Neuronal stem cell (in vitro differentiated cells): ENCODE measurements at regions not wholly inside any gene's neighbourhood (a gene's known extent, or its start where the extent isn't known, plus 50 kb on each side); places are given as distances from the start of the nearest gene placed in this dataset.

Experiments
- DNase-seq: peaks from one replicate; pipeline ENCODE4 v3.0.0-alpha.2; 2013; ENCODE audit warnings: low spot score
- H2AFZ ChIP-seq: one replicate; pipeline ENCODE4 v1.6.1; 2013; ENCODE audit warnings: mild to moderate bottlenecking, low read length, inconsistent platforms
- H2AK5ac ChIP-seq: 2 replicates; pipeline ENCODE4 v1.6.1; 2013; ENCODE audit warnings: low read depth, mild to moderate bottlenecking, inconsistent platforms, low read length, moderate library complexity, mixed read lengths
- H2BK120ac ChIP-seq: 2 replicates; pipeline ENCODE4 v1.6.1; 2013; ENCODE audit warnings: low read depth, mild to moderate bottlenecking, inconsistent platforms, low read length, moderate library complexity, mixed read lengths
- H2BK12ac ChIP-seq: one replicate; pipeline ENCODE4 v1.6.1; 2013; ENCODE audit warnings: low read length, inconsistent platforms
- H2BK15ac ChIP-seq: 2 replicates; pipeline ENCODE4 v1.6.1; 2013; ENCODE audit warnings: mild to moderate bottlenecking, low read length, inconsistent platforms, mixed read lengths
- H2BK5ac ChIP-seq: one replicate; pipeline ENCODE4 v1.6.1; 2013; ENCODE audit warnings: inconsistent platforms, mild to moderate bottlenecking, low read length, moderate library complexity
- H3K14ac ChIP-seq: one replicate; pipeline ENCODE4 v1.6.1; 2013; ENCODE audit warnings: low read length, inconsistent platforms
- H3K18ac ChIP-seq: 2 replicates; pipeline ENCODE4 v1.6.1; 2013; ENCODE audit warnings: low read length, inconsistent platforms
- H3K23ac ChIP-seq: 2 replicates; pipeline ENCODE4 v1.6.1; 2013; ENCODE audit warnings: low read depth, mild to moderate bottlenecking, mixed read lengths, low read length, inconsistent platforms; ENCODE audit not compliant: poor library complexity
- H3K27ac ChIP-seq: replicated peaks from 3 replicates; pipeline ENCODE4 v1.5.1; 2013; ENCODE audit warnings: low read length, inconsistent platforms
- H3K27me3 ChIP-seq, 3 experiments: 2 replicates each; pipeline ENCODE4 v1.6.1; 2013; ENCODE audit warnings: low read length in 3 of 3, mild to moderate bottlenecking in 2 of 3, inconsistent platforms in 1 of 3, low read depth in 1 of 3, mixed read lengths in 1 of 3, moderate library complexity in 1 of 3; ENCODE audit not compliant: control insufficient read depth in 3 of 3, insufficient read depth in 3 of 3
- H3K36me3 ChIP-seq, 2 donors: replicated peaks in 1 of 2; 2 replicates each; pipeline ENCODE4 v1.6.1; 2013; ENCODE audit warnings: low read length in 2 of 2; ENCODE audit not compliant: control insufficient read depth in 2 of 2, insufficient read depth in 2 of 2
- H3K4ac ChIP-seq: 2 replicates; pipeline ENCODE4 v1.6.1; 2013; ENCODE audit warnings: inconsistent platforms, mild to moderate bottlenecking, low read length, moderate library complexity
- H3K4me1 ChIP-seq, 2 donors: 1 replicate in 1 of 2; 2 replicates in 1 of 2; pipeline ENCODE4 v1.6.1; 2013; ENCODE audit warnings: low read length in 2 of 2, low read depth in 1 of 2; ENCODE audit not compliant: control insufficient read depth in 2 of 2, insufficient read depth in 1 of 2
- H3K4me2 ChIP-seq: one replicate; pipeline ENCODE4 v1.6.1; 2013; ENCODE audit warnings: mild to moderate bottlenecking, low read length, inconsistent platforms; ENCODE audit not compliant: insufficient read depth, poor library complexity, severe bottlenecking
- H3K4me3 ChIP-seq, 2 donors: 2 replicates each; pipeline ENCODE4 v1.5.1; 2013; ENCODE audit warnings: low read length in 2 of 2, mild to moderate bottlenecking in 2 of 2, inconsistent platforms in 1 of 2, moderate library complexity in 1 of 2
- H3K79me1 ChIP-seq: one replicate; pipeline ENCODE4 v1.6.1; 2013; ENCODE audit warnings: low read depth, mild to moderate bottlenecking, inconsistent platforms, low read length, moderate library complexity
- H3K9ac ChIP-seq: one replicate; pipeline ENCODE4 v1.6.1; 2013; ENCODE audit warnings: mild to moderate bottlenecking, low read depth, low read length, inconsistent platforms; ENCODE audit not compliant: poor library complexity
- H3K9me3 ChIP-seq, 2 donors: replicated peaks in 1 of 2; 2 replicates each; pipeline versions ENCODE3 to v1.6.1; 2013; ENCODE audit warnings: low read length in 2 of 2, mild to moderate bottlenecking in 2 of 2, inconsistent platforms in 1 of 2, low read depth in 1 of 2, mixed read lengths in 1 of 2, moderate library complexity in 1 of 2; ENCODE audit not compliant: control insufficient read depth in 2 of 2, insufficient read depth in 1 of 2
- H4K8ac ChIP-seq: one replicate; pipeline ENCODE4 v1.6.1; 2013; ENCODE audit warnings: low read depth, mild to moderate bottlenecking, inconsistent platforms, low read length, moderate library complexity
- H4K91ac ChIP-seq: one replicate; pipeline ENCODE4 v1.6.1; 2013; ENCODE audit warnings: low read length, low read depth, mild to moderate bottlenecking, inconsistent platforms; ENCODE audit not compliant: poor library complexity
- WGBS, 2 donors: extraction: QIAGEN DNeasy Blood & Tissue Kit; methylation state at CpG; one replicate each; pipeline ENCODE4 v1.1.7; 2013; ENCODE audit warnings: missing lambda C conversion rate in 2 of 2, mixed read lengths in 1 of 2; ENCODE audit not compliant: insufficient read length in 2 of 2, insufficient replicate concordance in 1 of 2; ENCODE audit errors: extremely low coverage in 2 of 2; 5-methylcytosine and 5-hydroxymethylcytosine counted together

DNA sequence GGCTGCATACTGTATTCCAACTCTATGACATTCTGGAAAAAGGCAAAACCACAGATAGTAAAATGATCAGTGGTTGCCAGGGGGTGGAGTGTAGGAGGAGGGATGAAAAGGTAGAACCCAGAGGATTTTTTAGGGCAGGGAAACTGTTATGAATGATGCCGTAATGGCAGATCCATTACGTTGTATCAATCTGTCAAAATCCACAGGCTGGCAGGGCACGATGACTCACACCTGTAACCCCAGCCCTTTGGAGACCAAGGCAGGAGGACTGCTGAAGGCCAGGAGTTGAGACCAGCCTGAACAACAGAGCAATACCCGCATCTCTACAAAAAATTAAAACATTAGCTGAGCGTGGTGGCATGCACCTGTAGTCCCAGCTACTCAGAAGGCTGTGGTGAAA, 91.8 kb downstream of the RMI2 start:
- no peak overlapping the region for H4K91ac ChIP-seq

DNA sequence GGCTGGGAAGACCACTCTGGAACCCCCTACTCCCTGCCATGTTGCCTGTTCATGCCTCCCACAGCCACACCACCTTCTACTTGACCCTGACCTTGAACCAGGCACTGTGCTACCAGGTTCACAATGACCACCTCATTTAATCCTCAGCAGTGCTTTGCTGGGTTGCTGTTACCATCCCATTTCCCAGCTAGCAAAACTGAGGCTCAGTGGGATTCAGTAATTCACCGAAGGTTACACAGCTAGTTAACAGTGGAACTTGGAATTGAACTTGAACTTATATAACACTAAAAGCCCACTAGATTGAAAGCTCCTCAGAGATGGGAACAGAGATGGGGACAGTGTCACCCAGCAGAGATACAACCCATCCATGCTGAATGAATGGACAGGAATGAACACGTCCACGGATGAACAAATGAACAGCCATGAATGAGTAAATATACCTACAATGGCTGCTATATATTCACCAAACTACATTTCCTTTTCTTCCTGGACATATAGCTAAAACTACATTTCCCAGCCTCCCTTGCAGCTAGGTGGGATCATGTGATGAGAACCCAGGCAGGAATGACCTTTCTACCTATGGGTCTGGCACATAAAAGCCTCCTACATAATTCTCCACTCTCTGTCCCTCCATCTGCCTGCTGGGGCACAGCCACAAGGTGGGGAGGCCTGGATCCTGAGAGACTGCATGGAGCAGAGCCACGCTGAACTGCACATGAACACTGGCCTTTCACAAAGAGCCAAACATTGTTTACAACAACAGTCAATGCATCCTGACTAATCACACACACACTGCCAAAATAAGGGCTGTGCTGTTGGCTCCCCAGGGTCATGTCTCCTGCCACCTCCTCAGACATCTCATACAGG, 94.8 kb downstream of the RMI2 start:
- no peak overlapping the region for H2AK5ac ChIP-seq
- no peaks in the 10 kb centered on the region for H3K36me3 ChIP-seq
- no peak overlapping the region for H3K18ac ChIP-seq
- WGBS, 2 donors, result no CpG with 5 or more reads among the region's 4 CpGs
- H2AFZ ChIP-seq, result no peak overlapping the region
- H3K23ac ChIP-seq, result no peak overlapping the region
- no peaks in the 10 kb centered on the region for H3K27me3 ChIP-seq
- H2BK5ac ChIP-seq, result no peak overlapping the region
- H3K4ac ChIP-seq, result no peak overlapping the region
- DNase-seq, result no peak
- no peak overlapping the region for H3K9ac ChIP-seq
- H3K14ac ChIP-seq, result no peak overlapping the region
- no peak overlapping the region for H2BK15ac ChIP-seq
- H3K79me1 ChIP-seq, result no peaks in the 10 kb centered on the region
- no peak overlapping the region for H3K4me2 ChIP-seq
- no peak overlapping the region for H3K4me3 ChIP-seq
- no peak overlapping the region for H4K8ac ChIP-seq
- H3K27ac ChIP-seq, result no peak overlapping the region
- peaks cover 5 to 11% of the 10 kb centered on the region in 2 donors for H3K9me3 ChIP-seq
- no peaks in the 10 kb centered on the region for H3K4me1 ChIP-seq
- no peak overlapping the region for H2BK120ac ChIP-seq
- no peak overlapping the region for H2BK12ac ChIP-seq
- no peak overlapping the region for H4K91ac ChIP-seq

More for the DNA sequence above, 91.8 kb downstream of the RMI2 start:
- no peak overlapping the region for H3K4me2 ChIP-seq
- no peak for DNase-seq
- H2BK15ac ChIP-seq, result no peak overlapping the region
- no peak overlapping the region for H3K4me3 ChIP-seq
- H3K18ac ChIP-seq, result no peak overlapping the region
- no peak overlapping the region for H2BK5ac ChIP-seq
- no peaks in the 10 kb centered on the region for H3K79me1 ChIP-seq
- H3K14ac ChIP-seq, result no peak overlapping the region
- no peak overlapping the region for H3K27ac ChIP-seq
- no peak overlapping the region for H2BK120ac ChIP-seq
- no peaks in the 10 kb centered on the region for H3K36me3 ChIP-seq
- H2BK12ac ChIP-seq, result no peak overlapping the region
- no peak overlapping the region for H4K8ac ChIP-seq
- no peak overlapping the region for H3K23ac ChIP-seq
- no peak overlapping the region for H2AFZ ChIP-seq
- H2AK5ac ChIP-seq, result no peak overlapping the region
- no CpG with 5 or more reads among the region's 5 CpGs for WGBS, 2 donors
- no peak overlapping the region for H3K9ac ChIP-seq
- H3K9me3 ChIP-seq, result peaks cover 5 to 11% of the 10 kb centered on the region in 2 donors
- peaks cover 0 to 6% (median 0%) of the 10 kb centered on the region in 3 experiments for H3K27me3 ChIP-seq
- no peaks in the 10 kb centered on the region for H3K4me1 ChIP-seq
- no peak overlapping the region for H3K4ac ChIP-seq

DNA sequence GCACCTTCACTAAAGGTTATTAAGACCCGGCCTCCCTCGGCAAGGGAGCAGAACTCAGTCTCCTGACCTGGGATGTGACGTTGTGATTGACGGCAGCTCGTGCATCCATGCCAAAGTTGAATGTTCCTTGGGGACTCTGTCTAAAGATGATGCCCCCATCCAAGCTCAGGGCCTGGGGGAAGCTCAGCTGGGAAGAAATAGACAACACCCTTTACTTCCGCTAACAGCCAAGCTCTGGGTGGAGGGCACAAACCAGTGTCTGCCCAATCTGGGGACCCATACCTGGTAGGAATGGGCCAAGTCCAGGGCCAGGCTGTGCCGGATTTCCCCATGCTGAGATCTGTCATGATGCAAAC, 95.4 kb downstream of the RMI2 start:
- H3K23ac ChIP-seq, result no peak overlapping the region
- H2BK15ac ChIP-seq, result no peak overlapping the region
- no peaks in the 10 kb centered on the region for H3K36me3 ChIP-seq
- no peak overlapping the region for H3K4me3 ChIP-seq
- H3K4me1 ChIP-seq, result no peaks in the 10 kb centered on the region
- H2AFZ ChIP-seq, result no peak overlapping the region
- H2BK120ac ChIP-seq, result no peak overlapping the region
- no peaks in the 10 kb centered on the region for H3K27me3 ChIP-seq
- WGBS, 2 donors, result no CpG with 5 or more reads among the region's 7 CpGs
- no peak overlapping the region for H3K4me2 ChIP-seq
- no peak overlapping the region for H3K4ac ChIP-seq
- H2BK5ac ChIP-seq, result no peak overlapping the region
- no peak overlapping the region for H4K8ac ChIP-seq
- no peak overlapping the region for H3K18ac ChIP-seq
- H2BK12ac ChIP-seq, result no peak overlapping the region
- H4K91ac ChIP-seq, result no peak overlapping the region
- H3K14ac ChIP-seq, result no peak overlapping the region
- no peak for DNase-seq
- H3K9ac ChIP-seq, result no peak overlapping the region
- H3K9me3 ChIP-seq, result peaks cover 5 to 11% of the 10 kb centered on the region in 2 donors
- no peak overlapping the region for H2AK5ac ChIP-seq
- H3K79me1 ChIP-seq, result no peaks in the 10 kb centered on the region
- H3K27ac ChIP-seq, result no peak overlapping the region

DNA sequence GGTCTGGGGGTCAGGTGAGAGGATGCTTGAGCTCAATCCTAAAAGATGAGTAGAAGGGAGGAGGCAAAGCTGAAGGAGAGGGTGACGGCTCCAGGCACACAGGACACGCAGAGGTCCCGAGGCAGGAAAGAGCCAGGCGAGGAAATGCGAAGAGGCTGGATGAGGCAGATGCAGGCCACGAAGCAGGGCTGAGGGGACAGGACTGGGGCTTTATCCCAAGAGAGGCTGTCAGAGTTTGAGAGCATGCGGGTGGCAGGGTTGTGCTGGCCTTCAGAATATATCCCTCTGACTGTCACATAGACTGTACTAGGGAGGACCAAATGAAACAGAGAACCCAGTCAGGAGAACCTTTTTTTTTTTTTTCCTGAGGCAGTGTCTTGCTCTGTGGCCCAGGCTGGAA, 100.2 kb downstream of the RMI2 start:
- H3K18ac ChIP-seq, result no peak overlapping the region
- H3K14ac ChIP-seq, result no peak overlapping the region
- no peaks in the 10 kb centered on the region for H3K79me1 ChIP-seq
- no peak overlapping the region for H2BK120ac ChIP-seq
- no peak overlapping the region for H3K4ac ChIP-seq
- no CpG with 5 or more reads among the region's 7 CpGs for WGBS, 2 donors
- H4K91ac ChIP-seq, result no peak overlapping the region
- no peaks in the 10 kb centered on the region for H3K4me1 ChIP-seq
- H3K27me3 ChIP-seq, result peaks cover 0 to 18% (median 0%) of the 10 kb centered on the region in 3 experiments
- H3K27ac ChIP-seq, result no peak overlapping the region
- DNase-seq, result no peak
- no peak overlapping the region for H3K4me3 ChIP-seq
- H2AK5ac ChIP-seq, result no peak overlapping the region
- no peak overlapping the region for H2AFZ ChIP-seq
- no peak overlapping the region for H2BK15ac ChIP-seq
- H3K9ac ChIP-seq, result no peak overlapping the region
- no peak overlapping the region for H3K23ac ChIP-seq
- no peaks in the 10 kb centered on the region for H3K36me3 ChIP-seq
- H2BK5ac ChIP-seq, result no peak overlapping the region
- H3K4me2 ChIP-seq, result no peak overlapping the region
- peaks cover 1 to 2% of the 10 kb centered on the region in 2 donors for H3K9me3 ChIP-seq
- no peak overlapping the region for H2BK12ac ChIP-seq
- no peak overlapping the region for H4K8ac ChIP-seq
